Epidermal melanocyte (primary cell): ENCODE measurements at regions not wholly inside any gene's neighbourhood (a gene's known extent, or its start where the extent isn't known, plus 50 kb on each side); places are given as distances from the start of the nearest gene placed in this dataset.

Experiments used
- DNase-seq: peaks from one replicate; pipeline ENCODE4 v3.0.0; 2011; ENCODE audit warnings: low spot score; ENCODE audit not compliant: insufficient read length

DNA sequence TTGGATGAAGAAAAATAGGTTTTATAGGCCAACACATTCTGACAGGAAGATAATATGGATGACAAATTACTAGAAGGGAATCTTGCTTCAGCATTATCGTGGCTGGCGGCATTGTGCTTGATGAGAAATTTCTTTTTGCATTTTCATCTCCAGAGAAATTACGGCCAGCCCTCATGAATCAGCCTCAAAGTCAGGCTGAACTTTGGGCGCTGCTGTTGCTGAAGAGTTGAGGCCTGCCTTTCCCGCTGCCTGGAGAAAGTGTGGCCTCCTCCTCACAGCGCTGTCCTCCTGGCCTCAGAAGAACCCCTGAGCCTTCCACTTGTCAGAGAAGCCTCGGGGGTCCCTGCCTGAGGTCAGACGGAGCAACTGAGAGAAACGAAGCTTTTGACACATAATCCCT is 272.4 kb upstream of the KCNIP4 start:
- no peak for DNase-seq

- no peak for DNase-seq
Measured at GRCh38 chr4:22217480-22217879, 268.9 kb upstream of the KCNIP4 start.

- DNase-seq = no peak
Measured at GRCh38 chr4:22216278-22216677, 267.7 kb upstream of the KCNIP4 start.

DNA sequence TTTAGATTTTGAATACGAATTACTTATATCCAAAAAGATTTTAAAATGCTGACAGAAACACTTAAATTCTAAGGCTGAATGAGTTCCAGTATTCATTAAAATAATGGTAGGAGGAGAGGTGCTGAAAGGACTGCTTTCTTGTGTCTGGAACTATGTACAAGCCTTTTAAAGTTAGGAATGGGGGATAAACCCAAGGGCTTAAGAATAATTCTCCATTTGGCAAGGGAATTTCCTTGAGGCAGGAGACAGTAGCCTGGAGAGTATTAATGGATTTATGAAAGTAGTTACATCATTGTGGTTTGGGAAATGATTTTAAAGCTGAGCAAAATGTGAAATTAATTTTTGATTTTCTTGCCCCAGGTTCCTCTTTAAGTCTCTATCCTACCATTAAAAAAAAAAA is 266.5 kb upstream of the KCNIP4 start:
- DNase-seq = no peak

GRCh38 chr4:22203711-22204011 is 255.1 kb upstream of the KCNIP4 start:
- no peak for DNase-seq

- no peak for DNase-seq
Measured at GRCh38 chr4:22202975-22203710, 254.6 kb upstream of the KCNIP4 start.

DNA sequence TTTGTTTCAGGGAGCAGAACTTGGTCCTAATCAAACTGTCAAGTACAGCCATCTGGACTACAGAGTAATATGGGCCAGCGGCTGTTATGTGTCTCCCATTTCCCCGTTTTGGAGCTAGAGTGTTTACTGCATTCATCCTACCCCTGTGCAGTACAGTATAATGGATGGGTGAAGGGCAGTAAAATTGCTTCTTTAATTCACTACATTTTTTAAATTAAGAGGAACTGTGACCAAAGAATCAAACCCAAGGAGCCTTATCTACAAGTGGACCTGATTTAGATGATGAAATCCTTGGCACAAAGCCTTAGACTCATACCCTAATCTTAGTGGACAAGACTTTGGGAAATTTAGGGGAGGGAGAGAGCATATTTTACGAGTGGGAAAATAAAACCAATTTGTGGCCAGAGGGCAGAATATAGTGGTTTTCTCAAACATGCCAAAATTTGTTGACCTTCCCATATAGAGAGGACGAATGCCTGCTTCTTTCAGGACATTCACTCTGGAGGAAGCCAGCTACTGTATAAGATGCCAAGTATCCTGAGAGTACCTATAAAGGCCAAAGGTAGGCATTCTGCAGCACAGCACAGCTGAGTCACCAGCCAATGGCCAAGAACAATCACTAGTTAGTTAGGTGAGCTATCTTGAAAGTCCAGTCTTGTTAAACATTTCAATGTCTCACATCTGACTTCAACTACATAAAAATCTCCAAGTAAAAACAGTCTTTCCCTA is 253.8 kb upstream of the KCNIP4 start:
- no peak for DNase-seq

- no peak for DNase-seq
Measured at GRCh38 chr4:22201256-22201655, 252.7 kb upstream of the KCNIP4 start.

- no peak for DNase-seq
Measured at GRCh38 chr4:22196551-22196950, 248.0 kb upstream of the KCNIP4 start.

GRCh38 chr4:22192084-22192511 is 243.5 kb upstream of the KCNIP4 start:
- no peak for DNase-seq

GRCh38 chr4:22191565-22191964 is 243.0 kb upstream of the KCNIP4 start:
- DNase-seq = no peak

DNA sequence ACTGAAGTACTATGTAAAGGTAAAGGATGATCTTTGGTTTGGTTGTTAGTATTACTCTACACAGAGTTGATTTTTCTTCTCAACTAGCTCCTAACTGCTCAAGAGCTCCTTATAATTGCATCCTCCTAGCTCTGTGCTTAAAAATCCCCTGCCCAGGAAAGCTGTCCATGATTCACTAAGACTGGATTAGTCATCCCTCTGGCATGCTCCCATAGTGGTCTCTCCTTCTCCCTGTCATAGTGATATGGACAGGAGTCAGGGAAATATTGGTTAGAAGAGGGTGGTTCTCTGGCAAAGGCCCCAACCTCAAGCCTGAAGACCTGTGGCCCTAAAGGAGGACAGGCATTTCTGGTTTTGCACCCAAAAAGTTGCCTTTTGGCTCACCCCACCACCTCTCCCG is 242.3 kb upstream of the KCNIP4 start:
- no peak for DNase-seq

GRCh38 chr4:22187203-22187820 is 238.7 kb upstream of the KCNIP4 start:
- no peak for DNase-seq

DNA sequence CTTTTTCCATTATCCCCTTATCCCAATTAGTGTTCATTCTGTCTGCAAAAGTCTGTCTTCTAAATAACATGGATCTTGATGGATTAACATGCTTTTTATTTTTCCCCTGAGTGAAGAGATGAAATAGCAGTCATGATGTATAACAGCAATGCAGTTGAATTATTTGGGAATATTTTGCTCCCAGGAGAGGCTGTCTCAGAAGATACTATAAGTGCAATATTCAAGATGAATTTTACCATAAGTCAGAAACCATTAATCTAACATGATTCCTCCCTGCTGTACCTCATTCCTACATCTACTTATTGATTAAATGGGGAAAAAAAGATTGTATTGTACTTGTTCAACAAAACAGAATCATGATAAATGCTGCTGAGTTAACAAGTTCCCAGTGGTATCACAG is 233.2 kb upstream of the KCNIP4 start:
- no peak for DNase-seq

GRCh38 chr4:22179124-22179874 is 230.7 kb upstream of the KCNIP4 start:
- DNase-seq = no peak

DNA sequence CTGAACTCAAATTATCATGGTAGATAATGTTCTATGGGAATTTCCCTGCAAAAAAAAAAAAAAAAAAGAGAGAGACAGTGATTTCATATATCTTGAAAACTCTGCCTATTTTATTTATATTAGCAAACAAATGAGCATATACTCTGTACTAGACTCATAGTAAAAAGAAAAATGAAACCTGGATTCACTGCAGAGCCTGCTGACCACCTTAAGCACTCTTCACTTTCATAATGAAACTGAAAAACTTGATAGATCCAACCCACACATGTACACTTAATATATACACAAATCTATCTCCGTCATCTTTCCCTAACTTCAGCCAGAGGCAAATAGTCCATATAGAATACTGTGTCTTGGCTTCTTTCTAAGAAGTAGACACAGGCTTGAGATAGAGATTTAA is 226.1 kb upstream of the KCNIP4 start:
- no peak for DNase-seq

- DNase-seq = no peak
Measured at GRCh38 chr4:22170353-22170752, 221.8 kb upstream of the KCNIP4 start.

- DNase-seq = no peak
Measured at GRCh38 chr4:22167201-22167600, 218.6 kb upstream of the KCNIP4 start.

- no peak for DNase-seq
Measured at GRCh38 chr4:22162454-22162853, 213.9 kb upstream of the KCNIP4 start.

GRCh38 chr4:22130741-22131140 is 182.2 kb upstream of the KCNIP4 start:
- DNase-seq = no peak

- peak; percentile 31 for DNase-seq
Measured at GRCh38 chr4:22129454-22130029, 181.0 kb upstream of the KCNIP4 start.

DNA sequence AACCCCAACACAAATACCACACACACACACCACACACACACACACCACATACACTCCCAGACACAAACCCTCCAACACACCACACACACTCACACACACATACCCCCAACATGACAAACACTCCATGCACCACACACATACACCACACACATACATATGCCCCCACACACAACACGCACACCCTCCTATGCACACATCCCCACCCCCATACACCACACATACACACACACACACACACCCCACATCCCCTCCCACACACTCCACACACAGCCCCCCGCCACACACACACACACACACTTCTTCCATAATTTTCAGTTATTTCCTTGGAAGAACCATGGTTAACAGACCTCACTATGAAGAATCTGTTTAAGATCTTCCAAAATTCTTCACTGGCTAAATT is 173.5 kb upstream of the KCNIP4 start:
- no peak for DNase-seq
